Osteoblast (primary cell): ENCODE measurements at regions not wholly inside any gene's neighbourhood (a gene's known extent, or its start where the extent isn't known, plus 50 kb on each side); places are given as distances from the start of the nearest gene placed in this dataset.

ENCODE experiments used
- DNase-seq: peaks from one replicate; pipeline ENCODE4 v3.0.0; 2011; ENCODE audit warnings: low spot score, mixed read lengths; ENCODE audit not compliant: insufficient read length; ENCODE audit errors: missing footprints
- H2AFZ ChIP-seq: 2 replicates; pipeline ENCODE4 v1.6.0; 2011; ENCODE audit warnings: mild to moderate bottlenecking, low read length
- H3K27ac ChIP-seq: 2 replicates; pipeline ENCODE4 v1.5.1; 2011; ENCODE audit warnings: mild to moderate bottlenecking, low read depth, low read length, moderate library complexity
- H3K27me3 ChIP-seq: 2 replicates; pipeline ENCODE4 v1.6.0; 2012; ENCODE audit warnings: mild to moderate bottlenecking, control low read depth, inconsistent platforms, low read length, moderate library complexity; ENCODE audit not compliant: insufficient read depth
- H3K36me3 ChIP-seq: 2 replicates; pipeline ENCODE4 v1.5.1; 2011; ENCODE audit warnings: mild to moderate bottlenecking, low read length, control low read depth, moderate library complexity; ENCODE audit not compliant: insufficient read depth
- H3K4me1 ChIP-seq: 2 replicates; pipeline ENCODE4 v1.5.1; 2011; ENCODE audit warnings: mild to moderate bottlenecking, low read length, control low read depth, moderate library complexity; ENCODE audit not compliant: insufficient read depth
- H3K4me2 ChIP-seq: 2 replicates; pipeline ENCODE4 v1.6.0; 2011; ENCODE audit warnings: mild to moderate bottlenecking, low read length; ENCODE audit not compliant: insufficient read depth
- H3K4me3 ChIP-seq: fragments of 200-600 bp; sonication (generic); 3 replicates; pipeline ENCODE4 v1.5.1; 2012; ENCODE audit warnings: mild to moderate bottlenecking, low read length, inconsistent platforms; ENCODE audit not compliant: insufficient read depth
- H3K79me2 ChIP-seq: 2 replicates; pipeline ENCODE4 v1.6.0; 2012; ENCODE audit warnings: mild to moderate bottlenecking, low read length, control low read depth, inconsistent platforms; ENCODE audit not compliant: insufficient read depth
- H3K9me3 ChIP-seq: 2 replicates; pipeline ENCODE4 v1.5.1; 2011; ENCODE audit warnings: low read depth, low read length, control low read depth
- H4K20me1 ChIP-seq: 2 replicates; pipeline ENCODE4 v1.6.0; 2012; ENCODE audit warnings: mild to moderate bottlenecking, low read length, control low read depth; ENCODE audit not compliant: insufficient read depth
- CTCF ChIP-seq: IDR thresholded peaks from 2 replicates; pipeline ENCODE4 v1.5.1; 2011; ENCODE audit warnings: mild to moderate bottlenecking, low read depth, low read length, moderate library complexity; ENCODE audit errors: extremely low read depth

GRCh38 chr7:136079066-136079465 lies 101.9 kb upstream of the MTPN start:
- Histone ChIP-seq H3K4me1 (no peaks in the 10 kb centered on the region), H3K27me3 (no peaks in the 10 kb centered on the region)

GRCh38 chr7:136078630-136079029 lies 101.5 kb upstream of the MTPN start:
- no peak overlapping the region for H3K27ac ChIP-seq
- no peaks in the 10 kb centered on the region for H4K20me1 ChIP-seq
- H3K27me3 ChIP-seq: no peaks in the 10 kb centered on the region
- no peak for DNase-seq
- H3K4me2 ChIP-seq: no peak overlapping the region
- no peak for TF ChIP-seq CTCF
- no peak overlapping the region for H2AFZ ChIP-seq
- H3K36me3 ChIP-seq: no peaks in the 10 kb centered on the region
- H3K79me2 ChIP-seq: no peaks in the 10 kb centered on the region
- H3K4me1 ChIP-seq: no peaks in the 10 kb centered on the region
- H3K4me3 ChIP-seq: no peak overlapping the region
- H3K9me3 ChIP-seq: no peaks in the 10 kb centered on the region

More at GRCh38 chr7:136079066-136079465, 101.9 kb upstream of the MTPN start:
- no peak for DNase-seq
- Histone ChIP-seq H2AFZ (no peak overlapping the region), H3K4me3 (no peak overlapping the region), H3K79me2 (no peaks in the 10 kb centered on the region), H4K20me1 (no peaks in the 10 kb centered on the region), H3K36me3 (no peaks in the 10 kb centered on the region), H3K9me3 (no peaks in the 10 kb centered on the region), H3K27ac (no peak overlapping the region), H3K4me2 (no peak overlapping the region)
- no peak for TF ChIP-seq CTCF

- Histone ChIP-seq H3K27ac (no peak overlapping the region), H3K4me2 (no peak overlapping the region), H3K4me3 (no peak overlapping the region), H2AFZ (no peak overlapping the region), H3K9me3 (no peaks in the 10 kb centered on the region), H4K20me1 (no peaks in the 10 kb centered on the region), H3K79me2 (no peaks in the 10 kb centered on the region), H3K36me3 (no peaks in the 10 kb centered on the region), H3K27me3 (no peaks in the 10 kb centered on the region), H3K4me1 (no peaks in the 10 kb centered on the region)
- no peak for DNase-seq
- TF ChIP-seq CTCF: no peak
Measured at GRCh38 chr7:136076954-136077353, 99.8 kb upstream of the MTPN start.

- TF ChIP-seq CTCF: no peak
- H3K27ac ChIP-seq: no peak overlapping the region
- no peak overlapping the region for H3K4me3 ChIP-seq
- no peaks in the 10 kb centered on the region for H3K36me3 ChIP-seq
- no peak for DNase-seq
- H3K9me3 ChIP-seq: no peaks in the 10 kb centered on the region
- H2AFZ ChIP-seq: no peak overlapping the region
- no peak overlapping the region for H3K4me2 ChIP-seq
- H3K27me3 ChIP-seq: no peaks in the 10 kb centered on the region
- H3K79me2 ChIP-seq: no peaks in the 10 kb centered on the region
- H3K4me1 ChIP-seq: no peaks in the 10 kb centered on the region
- no peaks in the 10 kb centered on the region for H4K20me1 ChIP-seq
Measured at GRCh38 chr7:136074843-136075242, 97.7 kb upstream of the MTPN start.
